ENCODE measurements at regions not wholly inside any gene's neighbourhood (a gene's known extent, or its start where the extent isn't known, plus 50 kb on each side); places are given as distances from the start of the nearest gene placed in this dataset.

DNA sequence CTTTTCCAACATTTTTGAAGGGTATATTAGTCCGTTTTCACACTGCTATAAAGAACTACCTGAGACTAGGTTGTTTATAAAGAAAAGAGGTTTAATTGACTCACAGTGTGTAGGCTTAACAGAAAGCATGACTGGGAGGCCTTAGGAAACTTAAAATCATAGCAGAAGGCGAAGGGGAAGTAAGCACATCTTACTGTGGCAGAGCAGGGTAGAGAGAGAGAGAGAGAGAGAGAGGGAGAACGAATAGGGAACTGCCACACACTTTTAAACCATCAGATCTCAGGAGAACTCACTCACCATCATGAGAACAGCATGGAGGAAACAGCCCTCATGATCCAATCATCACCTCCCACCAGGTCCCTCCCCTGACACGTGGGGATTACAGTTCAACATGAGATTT is 420.3 kb downstream of the SOCS6 start:
- TF ChIP-seq, protein P1, sequence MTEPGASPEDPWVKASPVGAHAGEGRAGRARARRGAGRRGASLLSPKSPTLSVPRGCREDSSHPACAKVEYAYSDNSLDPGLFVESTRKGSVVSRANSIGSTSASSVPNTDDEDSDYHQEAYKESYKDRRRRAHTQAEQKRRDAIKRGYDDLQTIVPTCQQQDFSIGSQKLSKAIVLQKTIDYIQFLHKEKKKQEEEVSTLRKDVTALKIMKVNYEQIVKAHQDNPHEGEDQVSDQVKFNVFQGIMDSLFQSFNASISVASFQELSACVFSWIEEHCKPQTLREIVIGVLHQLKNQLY (CRISPR knock-in tag; IDR thresholded peaks at IDR 0.05), result no peak
- TF ChIP-seq, protein P2, sequence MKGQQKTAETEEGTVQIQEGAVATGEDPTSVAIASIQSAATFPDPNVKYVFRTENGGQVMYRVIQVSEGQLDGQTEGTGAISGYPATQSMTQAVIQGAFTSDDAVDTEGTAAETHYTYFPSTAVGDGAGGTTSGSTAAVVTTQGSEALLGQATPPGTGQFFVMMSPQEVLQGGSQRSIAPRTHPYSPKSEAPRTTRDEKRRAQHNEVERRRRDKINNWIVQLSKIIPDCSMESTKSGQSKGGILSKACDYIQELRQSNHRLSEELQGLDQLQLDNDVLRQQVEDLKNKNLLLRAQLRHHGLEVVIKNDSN (CRISPR knock-in tag; IDR thresholded peaks at IDR 0.05), result no peak
- TF ChIP-seq MYBL2 (CRISPR knock-in tag; IDR thresholded peaks at IDR 0.05) (no peak), CREM (CRISPR knock-in tag; IDR thresholded peaks at IDR 0.05) (no peak), NFYB (CRISPR knock-in tag; conservative IDR thresholded peaks at IDR 0.05; ENCODE audit: low read depth) (no peak), ZNF138 (CRISPR knock-in tag; conservative IDR thresholded peaks at IDR 0.05) (no peak), JAZF1 (CRISPR knock-in tag; IDR thresholded peaks at IDR 0.05) (no peak), NR2C2 (CRISPR knock-in tag; IDR thresholded peaks at IDR 0.05) (no peak), TP53 (CRISPR knock-in tag; IDR thresholded peaks at IDR 0.05) (no peak), TEAD4 (CRISPR knock-in tag; IDR thresholded peaks at IDR 0.05) (no peak), IRF2 (CRISPR knock-in tag; IDR thresholded peaks at IDR 0.05; ENCODE audit: borderline replicate concordance, low read depth) (no peak), GRHL2 (CRISPR knock-in tag; IDR thresholded peaks at IDR 0.05; ENCODE audit: insufficient replicate concordance, severe bottlenecking) (no peak), FOXP1 (CRISPR knock-in tag; IDR thresholded peaks at IDR 0.05; ENCODE audit: borderline replicate concordance) (no peak), NFE2L1 (CRISPR knock-in tag; IDR thresholded peaks at IDR 0.05) (no peak)
- TF ChIP-seq, protein P3, sequence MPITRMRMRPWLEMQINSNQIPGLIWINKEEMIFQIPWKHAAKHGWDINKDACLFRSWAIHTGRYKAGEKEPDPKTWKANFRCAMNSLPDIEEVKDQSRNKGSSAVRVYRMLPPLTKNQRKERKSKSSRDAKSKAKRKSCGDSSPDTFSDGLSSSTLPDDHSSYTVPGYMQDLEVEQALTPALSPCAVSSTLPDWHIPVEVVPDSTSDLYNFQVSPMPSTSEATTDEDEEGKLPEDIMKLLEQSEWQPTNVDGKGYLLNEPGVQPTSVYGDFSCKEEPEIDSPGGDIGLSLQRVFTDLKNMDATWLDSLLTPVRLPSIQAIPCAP (CRISPR knock-in tag; IDR thresholded peaks at IDR 0.05), result no peak
- TF ChIP-seq, protein P4, sequence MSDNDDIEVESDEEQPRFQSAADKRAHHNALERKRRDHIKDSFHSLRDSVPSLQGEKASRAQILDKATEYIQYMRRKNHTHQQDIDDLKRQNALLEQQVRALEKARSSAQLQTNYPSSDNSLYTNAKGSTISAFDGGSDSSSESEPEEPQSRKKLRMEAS (CRISPR knock-in tag; IDR thresholded peaks at IDR 0.05), result no peak
- TF ChIP-seq, protein P5, sequence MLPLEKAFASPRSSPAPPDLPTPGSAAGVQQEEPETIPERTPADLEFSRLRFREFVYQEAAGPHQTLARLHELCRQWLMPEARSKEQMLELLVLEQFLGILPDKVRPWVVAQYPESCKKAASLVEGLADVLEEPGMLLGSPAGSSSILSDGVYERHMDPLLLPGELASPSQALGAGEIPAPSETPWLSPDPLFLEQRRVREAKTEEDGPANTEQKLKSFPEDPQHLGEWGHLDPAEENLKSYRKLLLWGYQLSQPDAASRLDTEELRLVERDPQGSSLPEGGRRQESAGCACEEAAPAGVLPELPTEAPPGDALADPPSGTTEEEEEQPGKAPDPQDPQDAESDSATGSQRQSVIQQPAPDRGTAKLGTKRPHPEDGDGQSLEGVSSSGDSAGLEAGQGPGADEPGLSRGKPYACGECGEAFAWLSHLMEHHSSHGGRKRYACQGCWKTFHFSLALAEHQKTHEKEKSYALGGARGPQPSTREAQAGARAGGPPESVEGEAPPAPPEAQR (CRISPR knock-in tag; IDR thresholded peaks at IDR 0.05), result no peak
- TF ChIP-seq, protein P6, sequence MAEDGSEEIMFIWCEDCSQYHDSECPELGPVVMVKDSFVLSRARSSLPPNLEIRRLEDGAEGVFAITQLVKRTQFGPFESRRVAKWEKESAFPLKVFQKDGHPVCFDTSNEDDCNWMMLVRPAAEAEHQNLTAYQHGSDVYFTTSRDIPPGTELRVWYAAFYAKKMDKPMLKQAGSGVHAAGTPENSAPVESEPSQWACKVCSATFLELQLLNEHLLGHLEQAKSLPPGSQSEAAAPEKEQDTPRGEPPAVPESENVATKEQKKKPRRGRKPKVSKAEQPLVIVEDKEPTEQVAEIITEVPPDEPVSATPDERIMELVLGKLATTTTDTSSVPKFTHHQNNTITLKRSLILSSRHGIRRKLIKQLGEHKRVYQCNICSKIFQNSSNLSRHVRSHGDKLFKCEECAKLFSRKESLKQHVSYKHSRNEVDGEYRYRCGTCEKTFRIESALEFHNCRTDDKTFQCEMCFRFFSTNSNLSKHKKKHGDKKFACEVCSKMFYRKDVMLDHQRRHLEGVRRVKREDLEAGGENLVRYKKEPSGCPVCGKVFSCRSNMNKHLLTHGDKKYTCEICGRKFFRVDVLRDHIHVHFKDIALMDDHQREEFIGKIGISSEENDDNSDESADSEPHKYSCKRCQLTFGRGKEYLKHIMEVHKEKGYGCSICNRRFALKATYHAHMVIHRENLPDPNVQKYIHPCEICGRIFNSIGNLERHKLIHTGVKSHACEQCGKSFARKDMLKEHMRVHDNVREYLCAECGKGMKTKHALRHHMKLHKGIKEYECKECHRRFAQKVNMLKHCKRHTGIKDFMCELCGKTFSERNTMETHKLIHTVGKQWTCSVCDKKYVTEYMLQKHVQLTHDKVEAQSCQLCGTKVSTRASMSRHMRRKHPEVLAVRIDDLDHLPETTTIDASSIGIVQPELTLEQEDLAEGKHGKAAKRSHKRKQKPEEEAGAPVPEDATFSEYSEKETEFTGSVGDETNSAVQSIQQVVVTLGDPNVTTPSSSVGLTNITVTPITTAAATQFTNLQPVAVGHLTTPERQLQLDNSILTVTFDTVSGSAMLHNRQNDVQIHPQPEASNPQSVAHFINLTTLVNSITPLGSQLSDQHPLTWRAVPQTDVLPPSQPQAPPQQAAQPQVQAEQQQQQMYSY (CRISPR knock-in tag; IDR thresholded peaks at IDR 0.05), result no peak
- H3K4me1 Mint-ChIP-seq, result no peaks in the 10 kb centered on the region
- ChIA-PET CTCF (no interaction called here), POLR2A (no interaction called here)
- peaks cover 83% of the 10 kb centered on the region for H3K9me3 Mint-ChIP-seq
- H3K36me3 Mint-ChIP-seq, result peaks cover 71% of the 10 kb centered on the region
- no peak overlapping the region for H3K4me3 Mint-ChIP-seq
- DNase-seq (ENCODE audit: low spot score) (no peak), ATAC-seq (no peak)
- no peak overlapping the region for H3K27ac Mint-ChIP-seq
- peaks cover 15% of the 10 kb centered on the region for H3K27me3 Mint-ChIP-seq (ENCODE audit: low read depth)

DNA sequence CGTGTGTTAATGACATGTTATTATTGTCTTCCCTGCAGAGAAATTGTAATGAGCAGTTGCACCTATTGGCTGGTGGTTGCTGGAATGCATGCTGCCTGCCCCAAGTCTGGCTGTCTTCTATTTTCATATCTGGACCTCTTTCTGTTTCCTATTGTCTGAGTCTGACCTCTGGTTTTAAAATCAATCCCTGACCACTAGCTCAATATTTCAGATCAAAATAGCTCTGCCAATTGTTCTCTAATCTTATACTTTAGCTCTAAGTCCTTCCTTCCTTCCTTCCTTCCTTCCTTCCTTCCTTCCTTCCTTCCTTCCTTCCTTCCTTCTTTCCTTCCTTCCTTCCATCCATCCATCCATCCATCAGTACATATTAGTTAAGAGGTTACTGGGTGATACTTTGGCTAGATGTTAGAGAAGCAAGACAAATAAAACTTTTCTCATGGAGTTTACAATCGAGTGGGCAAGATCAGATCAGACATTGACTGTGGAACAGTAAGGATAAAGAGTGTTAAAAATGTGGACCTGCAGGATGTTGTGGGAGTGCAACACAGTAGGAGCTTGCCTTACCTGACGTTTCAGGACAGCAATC is 417.1 kb downstream of the SOCS6 start:
- Mint-ChIP-seq H3K9me3 (peaks cover 82% of the 10 kb centered on the region), H3K27me3 (ENCODE audit: low read depth) (peaks cover 16% of the 10 kb centered on the region), H3K36me3 (peaks cover 73% of the 10 kb centered on the region), H3K27ac (no peak overlapping the region), H3K4me3 (no peak overlapping the region), H3K4me1 (no peaks in the 10 kb centered on the region)
- POLR2A ChIA-PET, result no interaction called here
- CTCF ChIA-PET, result no interaction called here
- DNase-seq (ENCODE audit: low spot score) (no peak), ATAC-seq (no peak)
- TF ChIP-seq, protein P7, sequence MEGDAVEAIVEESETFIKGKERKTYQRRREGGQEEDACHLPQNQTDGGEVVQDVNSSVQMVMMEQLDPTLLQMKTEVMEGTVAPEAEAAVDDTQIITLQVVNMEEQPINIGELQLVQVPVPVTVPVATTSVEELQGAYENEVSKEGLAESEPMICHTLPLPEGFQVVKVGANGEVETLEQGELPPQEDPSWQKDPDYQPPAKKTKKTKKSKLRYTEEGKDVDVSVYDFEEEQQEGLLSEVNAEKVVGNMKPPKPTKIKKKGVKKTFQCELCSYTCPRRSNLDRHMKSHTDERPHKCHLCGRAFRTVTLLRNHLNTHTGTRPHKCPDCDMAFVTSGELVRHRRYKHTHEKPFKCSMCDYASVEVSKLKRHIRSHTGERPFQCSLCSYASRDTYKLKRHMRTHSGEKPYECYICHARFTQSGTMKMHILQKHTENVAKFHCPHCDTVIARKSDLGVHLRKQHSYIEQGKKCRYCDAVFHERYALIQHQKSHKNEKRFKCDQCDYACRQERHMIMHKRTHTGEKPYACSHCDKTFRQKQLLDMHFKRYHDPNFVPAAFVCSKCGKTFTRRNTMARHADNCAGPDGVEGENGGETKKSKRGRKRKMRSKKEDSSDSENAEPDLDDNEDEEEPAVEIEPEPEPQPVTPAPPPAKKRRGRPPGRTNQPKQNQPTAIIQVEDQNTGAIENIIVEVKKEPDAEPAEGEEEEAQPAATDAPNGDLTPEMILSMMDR (IDR thresholded peaks at IDR 0.05), result no peak
- TF ChIP-seq, protein P8, sequence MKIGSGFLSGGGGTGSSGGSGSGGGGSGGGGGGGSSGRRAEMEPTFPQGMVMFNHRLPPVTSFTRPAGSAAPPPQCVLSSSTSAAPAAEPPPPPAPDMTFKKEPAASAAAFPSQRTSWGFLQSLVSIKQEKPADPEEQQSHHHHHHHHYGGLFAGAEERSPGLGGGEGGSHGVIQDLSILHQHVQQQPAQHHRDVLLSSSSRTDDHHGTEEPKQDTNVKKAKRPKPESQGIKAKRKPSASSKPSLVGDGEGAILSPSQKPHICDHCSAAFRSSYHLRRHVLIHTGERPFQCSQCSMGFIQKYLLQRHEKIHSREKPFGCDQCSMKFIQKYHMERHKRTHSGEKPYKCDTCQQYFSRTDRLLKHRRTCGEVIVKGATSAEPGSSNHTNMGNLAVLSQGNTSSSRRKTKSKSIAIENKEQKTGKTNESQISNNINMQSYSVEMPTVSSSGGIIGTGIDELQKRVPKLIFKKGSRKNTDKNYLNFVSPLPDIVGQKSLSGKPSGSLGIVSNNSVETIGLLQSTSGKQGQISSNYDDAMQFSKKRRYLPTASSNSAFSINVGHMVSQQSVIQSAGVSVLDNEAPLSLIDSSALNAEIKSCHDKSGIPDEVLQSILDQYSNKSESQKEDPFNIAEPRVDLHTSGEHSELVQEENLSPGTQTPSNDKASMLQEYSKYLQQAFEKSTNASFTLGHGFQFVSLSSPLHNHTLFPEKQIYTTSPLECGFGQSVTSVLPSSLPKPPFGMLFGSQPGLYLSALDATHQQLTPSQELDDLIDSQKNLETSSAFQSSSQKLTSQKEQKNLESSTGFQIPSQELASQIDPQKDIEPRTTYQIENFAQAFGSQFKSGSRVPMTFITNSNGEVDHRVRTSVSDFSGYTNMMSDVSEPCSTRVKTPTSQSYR (CRISPR knock-in tag; IDR thresholded peaks at IDR 0.05), result no peak
- TF ChIP-seq, protein P9, sequence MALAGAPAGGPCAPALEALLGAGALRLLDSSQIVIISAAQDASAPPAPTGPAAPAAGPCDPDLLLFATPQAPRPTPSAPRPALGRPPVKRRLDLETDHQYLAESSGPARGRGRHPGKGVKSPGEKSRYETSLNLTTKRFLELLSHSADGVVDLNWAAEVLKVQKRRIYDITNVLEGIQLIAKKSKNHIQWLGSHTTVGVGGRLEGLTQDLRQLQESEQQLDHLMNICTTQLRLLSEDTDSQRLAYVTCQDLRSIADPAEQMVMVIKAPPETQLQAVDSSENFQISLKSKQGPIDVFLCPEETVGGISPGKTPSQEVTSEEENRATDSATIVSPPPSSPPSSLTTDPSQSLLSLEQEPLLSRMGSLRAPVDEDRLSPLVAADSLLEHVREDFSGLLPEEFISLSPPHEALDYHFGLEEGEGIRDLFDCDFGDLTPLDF (CRISPR knock-in tag; IDR thresholded peaks at IDR 0.05), result no peak
- TF ChIP-seq ESRRA (CRISPR knock-in tag; IDR thresholded peaks at IDR 0.05; ENCODE audit: borderline replicate concordance) (no peak), JUN (CRISPR knock-in tag; IDR thresholded peaks at IDR 0.05) (no peak)
